ENCODE measurements at regions not wholly inside any gene's neighbourhood (a gene's known extent, or its start where the extent isn't known, plus 50 kb on each side); places are given as distances from the start of the nearest gene placed in this dataset.

- no peak for DNase-seq
Measured at GRCh38 chr5:136712628-136713027, 347.3 kb upstream of the TRPC7 start.

GRCh38 chr5:136710834-136711233 is 345.5 kb upstream of the TRPC7 start:
- H3K36me3 ChIP-seq (replicated peaks; ENCODE audit: control insufficient read depth, insufficient read depth, low read length), result no peaks in the 10 kb centered on the region
- H3K27me3 ChIP-seq (ENCODE audit: control insufficient read depth, insufficient read depth, low read length), result no peaks in the 10 kb centered on the region
- DNase-seq, result no peak
- H3K4me3 ChIP-seq (ENCODE audit: insufficient read depth, low read depth, low read length), result no peak overlapping the region

More at GRCh38 chr5:136712628-136713027, 347.3 kb upstream of the TRPC7 start:
- H3K36me3 ChIP-seq (replicated peaks; ENCODE audit: control insufficient read depth, insufficient read depth, low read length), result no peaks in the 10 kb centered on the region
- no peak overlapping the region for H3K4me3 ChIP-seq (ENCODE audit: insufficient read depth, low read depth, low read length)
- H3K27me3 ChIP-seq (ENCODE audit: control insufficient read depth, insufficient read depth, low read length), result no peaks in the 10 kb centered on the region

DNA sequence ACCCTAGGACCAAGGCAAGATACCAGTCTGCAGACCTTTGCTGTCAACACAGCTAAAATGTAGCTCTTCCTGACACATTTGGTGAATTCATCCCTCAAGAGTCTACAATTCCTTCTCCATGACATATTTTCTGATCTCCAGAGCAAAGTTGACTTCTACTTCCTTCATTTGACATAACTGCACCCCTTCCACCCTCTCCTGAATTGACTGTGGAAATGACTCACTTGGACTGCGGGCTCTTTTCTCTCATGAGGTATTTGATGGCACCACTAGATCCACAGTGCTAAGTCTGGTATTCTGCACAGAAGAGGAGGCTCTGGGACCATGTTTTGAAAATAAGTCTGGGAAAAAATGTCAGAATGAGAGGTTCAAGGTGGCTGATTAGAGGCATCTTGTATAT is 338.4 kb upstream of the TRPC7 start:
- no peak for DNase-seq
- no peaks in the 10 kb centered on the region for H3K27me3 ChIP-seq (ENCODE audit: control insufficient read depth, insufficient read depth, low read length)
- no peak overlapping the region for H3K4me3 ChIP-seq (ENCODE audit: insufficient read depth, low read depth, low read length)
- no peaks in the 10 kb centered on the region for H3K36me3 ChIP-seq (replicated peaks; ENCODE audit: control insufficient read depth, insufficient read depth, low read length)

GRCh38 chr5:136703036-136703435 is 337.7 kb upstream of the TRPC7 start:
- DNase-seq, result no peak
- no peaks in the 10 kb centered on the region for H3K27me3 ChIP-seq (ENCODE audit: control insufficient read depth, insufficient read depth, low read length)
- H3K36me3 ChIP-seq (replicated peaks; ENCODE audit: control insufficient read depth, insufficient read depth, low read length), result no peaks in the 10 kb centered on the region
- no peak overlapping the region for H3K4me3 ChIP-seq (ENCODE audit: insufficient read depth, low read depth, low read length)

- Histone ChIP-seq H3K27me3 (ENCODE audit: control insufficient read depth, insufficient read depth, low read length) (no peaks in the 10 kb centered on the region), H3K36me3 (replicated peaks; ENCODE audit: control insufficient read depth, insufficient read depth, low read length) (no peaks in the 10 kb centered on the region), H3K4me3 (ENCODE audit: insufficient read depth, low read depth, low read length) (no peak overlapping the region)
- no peak for DNase-seq
Measured at GRCh38 chr5:136701191-136701590, 335.8 kb upstream of the TRPC7 start.

- Histone ChIP-seq H3K4me3 (ENCODE audit: insufficient read depth, low read depth, low read length) (no peak overlapping the region), H3K36me3 (replicated peaks; ENCODE audit: control insufficient read depth, insufficient read depth, low read length) (no peaks in the 10 kb centered on the region), H3K27me3 (ENCODE audit: control insufficient read depth, insufficient read depth, low read length) (no peaks in the 10 kb centered on the region)
- no peak for DNase-seq
Measured at GRCh38 chr5:136699651-136700050, 334.3 kb upstream of the TRPC7 start.

DNA sequence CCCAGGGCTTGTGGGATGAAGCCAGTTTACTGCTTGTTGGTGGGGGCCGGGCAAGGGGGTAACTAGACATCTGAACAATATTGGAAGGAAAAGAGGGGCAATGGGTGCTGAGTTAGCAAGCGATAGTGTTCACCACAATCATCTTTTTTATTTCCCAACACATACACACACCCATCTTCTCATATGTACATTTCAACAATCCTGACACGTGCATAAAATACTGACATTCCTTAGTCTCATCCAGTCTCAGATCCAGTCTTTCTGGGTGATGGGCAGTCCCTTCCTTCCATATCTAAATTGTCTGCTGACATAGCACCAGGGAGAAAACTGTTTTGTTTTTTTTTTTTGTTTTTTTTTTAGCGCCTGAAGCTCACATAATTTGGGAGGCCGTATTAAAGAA is 333.6 kb upstream of the TRPC7 start:
- Histone ChIP-seq H3K27me3 (ENCODE audit: control insufficient read depth, insufficient read depth, low read length) (no peaks in the 10 kb centered on the region), H3K4me3 (ENCODE audit: insufficient read depth, low read depth, low read length) (no peak overlapping the region), H3K36me3 (replicated peaks; ENCODE audit: control insufficient read depth, insufficient read depth, low read length) (no peaks in the 10 kb centered on the region)
- no peak for DNase-seq

GRCh38 chr5:136694258-136694657 is 328.9 kb upstream of the TRPC7 start:
- Histone ChIP-seq H3K4me3 (ENCODE audit: insufficient read depth, low read depth, low read length) (no peak overlapping the region), H3K27me3 (ENCODE audit: control insufficient read depth, insufficient read depth, low read length) (no peaks in the 10 kb centered on the region), H3K36me3 (replicated peaks; ENCODE audit: control insufficient read depth, insufficient read depth, low read length) (no peaks in the 10 kb centered on the region)
- no peak for DNase-seq

DNA sequence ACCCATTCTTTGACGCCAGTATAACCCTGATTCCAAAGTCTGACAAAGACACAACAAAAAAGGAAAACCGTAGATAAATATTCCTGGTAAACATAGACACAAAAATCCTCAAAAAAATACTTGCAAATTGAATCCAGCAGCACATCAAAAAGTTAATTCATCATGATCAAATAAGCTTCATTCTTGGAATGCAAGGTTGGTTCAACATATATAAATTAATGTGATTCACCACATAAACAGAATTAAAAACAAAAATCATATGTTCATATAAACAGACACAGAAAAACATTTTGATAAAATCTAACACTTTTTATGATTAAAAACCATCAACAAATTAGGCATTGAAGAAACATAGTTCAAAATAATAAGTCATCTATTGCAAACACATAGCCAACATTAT is 324.2 kb upstream of the TRPC7 start:
- Histone ChIP-seq H3K27me3 (ENCODE audit: control insufficient read depth, insufficient read depth, low read length) (no peaks in the 10 kb centered on the region), H3K36me3 (replicated peaks; ENCODE audit: control insufficient read depth, insufficient read depth, low read length) (no peaks in the 10 kb centered on the region), H3K4me3 (ENCODE audit: insufficient read depth, low read depth, low read length) (no peak overlapping the region)
- no peak for DNase-seq

DNA sequence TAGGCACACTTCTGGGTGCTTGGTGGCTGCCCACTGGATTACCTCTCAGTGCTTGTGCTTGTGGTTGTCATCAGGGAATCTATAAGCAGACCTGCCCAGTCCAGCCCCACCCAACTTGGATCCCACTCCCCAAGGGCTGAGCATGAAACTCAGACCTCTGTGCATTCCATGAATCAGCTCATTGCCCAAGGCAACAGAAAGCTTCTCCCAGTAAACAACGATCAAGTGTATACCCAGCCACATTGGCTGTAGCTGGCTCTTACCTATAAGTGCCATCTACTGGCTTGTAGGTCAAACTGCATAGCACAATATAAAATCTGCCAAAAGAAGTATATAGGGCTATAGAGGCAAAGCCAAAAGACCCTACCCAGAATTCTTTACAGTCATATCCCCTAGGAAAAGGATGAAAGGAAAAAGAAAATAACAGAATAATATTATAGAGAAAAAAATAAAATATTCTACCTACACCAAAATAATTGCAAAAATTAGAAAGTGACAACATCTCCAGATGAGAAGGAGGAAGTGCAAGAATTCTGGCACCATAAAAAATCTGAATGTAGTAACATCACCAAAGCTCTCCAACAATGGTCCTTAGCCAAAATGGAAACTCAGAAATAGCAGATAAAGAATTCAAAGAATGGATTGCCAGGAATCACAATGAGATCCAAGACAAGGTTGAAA is 321.0 kb upstream of the TRPC7 start:
- Histone ChIP-seq H3K36me3 (replicated peaks; ENCODE audit: control insufficient read depth, insufficient read depth, low read length) (no peaks in the 10 kb centered on the region), H3K27me3 (ENCODE audit: control insufficient read depth, insufficient read depth, low read length) (no peaks in the 10 kb centered on the region), H3K4me3 (ENCODE audit: insufficient read depth, low read depth, low read length) (no peak overlapping the region)
- no peak for DNase-seq

DNA sequence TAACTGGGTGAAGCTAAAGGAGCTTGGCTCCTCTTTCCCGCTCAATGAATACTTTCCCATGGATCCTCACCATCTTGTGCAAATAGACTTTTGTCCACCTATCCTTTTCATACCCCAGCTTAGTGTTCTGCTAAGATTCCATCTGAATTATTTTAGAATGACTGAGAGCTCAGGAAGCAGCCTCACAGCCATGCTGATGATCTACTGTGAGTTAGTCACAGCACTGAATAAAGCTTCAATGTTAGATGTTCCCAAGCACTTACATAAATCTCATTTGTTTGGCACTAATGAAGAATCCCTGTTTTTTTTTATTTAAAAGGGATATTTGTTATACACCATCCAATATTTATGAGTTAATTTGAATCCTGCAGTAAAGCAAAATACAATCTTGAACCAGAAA is 317.6 kb upstream of the TRPC7 start:
- Histone ChIP-seq H3K4me3 (ENCODE audit: insufficient read depth, low read depth, low read length) (no peak overlapping the region), H3K27me3 (ENCODE audit: control insufficient read depth, insufficient read depth, low read length) (no peaks in the 10 kb centered on the region), H3K36me3 (replicated peaks; ENCODE audit: control insufficient read depth, insufficient read depth, low read length) (no peaks in the 10 kb centered on the region)
- no peak for DNase-seq

GRCh38 chr5:136679233-136679632 is 313.9 kb upstream of the TRPC7 start:
- Histone ChIP-seq H3K36me3 (replicated peaks; ENCODE audit: control insufficient read depth, insufficient read depth, low read length) (no peaks in the 10 kb centered on the region), H3K4me3 (ENCODE audit: insufficient read depth, low read depth, low read length) (no peak overlapping the region), H3K27me3 (ENCODE audit: control insufficient read depth, insufficient read depth, low read length) (no peaks in the 10 kb centered on the region)
- no peak for DNase-seq

GRCh38 chr5:136677217-136677616 is 311.9 kb upstream of the TRPC7 start:
- H3K4me3 ChIP-seq (ENCODE audit: insufficient read depth, low read depth, low read length), result no peak overlapping the region
- DNase-seq, result no peak
- H3K27me3 ChIP-seq (ENCODE audit: control insufficient read depth, insufficient read depth, low read length), result no peaks in the 10 kb centered on the region
- no peaks in the 10 kb centered on the region for H3K36me3 ChIP-seq (replicated peaks; ENCODE audit: control insufficient read depth, insufficient read depth, low read length)

DNA sequence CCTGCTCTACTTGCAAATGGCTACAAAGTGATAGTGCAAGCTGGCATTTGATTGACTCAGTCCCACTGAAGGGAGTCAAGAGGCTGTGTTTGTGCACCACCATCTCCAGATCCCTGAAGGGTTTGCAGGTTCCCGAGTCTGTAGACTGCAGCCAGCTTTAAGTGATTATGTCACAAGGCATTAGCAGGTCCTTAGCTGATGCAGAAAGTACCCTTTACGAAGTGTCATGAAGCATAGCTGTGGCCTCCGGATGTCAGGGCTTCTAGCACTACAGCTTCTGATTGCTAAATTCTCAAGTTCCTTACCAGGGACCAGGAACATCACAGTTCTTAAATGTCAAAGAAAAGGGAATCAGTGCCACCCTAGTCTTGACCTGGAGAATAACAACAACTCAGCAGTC is 311.3 kb upstream of the TRPC7 start:
- Histone ChIP-seq H3K4me3 (ENCODE audit: insufficient read depth, low read depth, low read length) (no peak overlapping the region), H3K36me3 (replicated peaks; ENCODE audit: control insufficient read depth, insufficient read depth, low read length) (no peaks in the 10 kb centered on the region), H3K27me3 (ENCODE audit: control insufficient read depth, insufficient read depth, low read length) (no peaks in the 10 kb centered on the region)
- no peak for DNase-seq

GRCh38 chr5:136675769-136676168 is 310.4 kb upstream of the TRPC7 start:
- DNase-seq, result no peak
- H3K36me3 ChIP-seq (replicated peaks; ENCODE audit: control insufficient read depth, insufficient read depth, low read length), result no peaks in the 10 kb centered on the region
- H3K27me3 ChIP-seq (ENCODE audit: control insufficient read depth, insufficient read depth, low read length), result no peaks in the 10 kb centered on the region
- H3K4me3 ChIP-seq (ENCODE audit: insufficient read depth, low read depth, low read length), result no peak overlapping the region

DNA sequence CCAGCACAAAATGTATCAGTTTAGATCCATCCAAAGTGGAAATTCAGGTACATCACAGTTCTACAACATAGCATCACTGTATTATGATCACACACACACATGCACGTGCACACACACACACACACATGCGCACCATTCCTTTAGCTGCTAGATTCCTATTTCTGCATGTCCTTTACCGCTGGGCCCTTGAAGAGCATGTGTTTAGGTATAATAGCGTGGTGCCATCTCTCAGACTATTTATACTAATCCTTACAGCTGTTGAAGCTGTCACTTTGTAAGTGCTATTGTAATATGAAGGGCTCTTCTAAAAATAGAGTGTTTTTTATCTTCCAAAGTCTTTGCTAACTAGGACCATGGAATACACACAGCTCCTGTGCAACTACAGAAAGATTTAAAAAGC is 308.8 kb upstream of the TRPC7 start:
- no peak for DNase-seq
- H3K36me3 ChIP-seq (replicated peaks; ENCODE audit: control insufficient read depth, insufficient read depth, low read length), result no peaks in the 10 kb centered on the region
- H3K27me3 ChIP-seq (ENCODE audit: control insufficient read depth, insufficient read depth, low read length), result no peaks in the 10 kb centered on the region
- no peak overlapping the region for H3K4me3 ChIP-seq (ENCODE audit: insufficient read depth, low read depth, low read length)

Measured in H7 (cell line).